H9 (cell line): ENCODE measurements at regions not wholly inside any gene's neighbourhood (a gene's known extent, or its start where the extent isn't known, plus 50 kb on each side); places are given as distances from the start of the nearest gene placed in this dataset.

Experiments
- DNase-seq: peaks from one replicate; pipeline ENCODE4 v3.0.0-alpha.2; 2017
- H2AFZ ChIP-seq: one replicate; pipeline ENCODE4 v1.6.1; 2013; ENCODE audit warnings: mild to moderate bottlenecking, low read length, control low read depth, moderate library complexity
- H2AK5ac ChIP-seq: 2 replicates; pipeline ENCODE4 v1.6.1; 2013; ENCODE audit warnings: low read length, control low read depth, mixed read lengths; ENCODE audit not compliant: insufficient read length
- H2BK120ac ChIP-seq: one replicate; pipeline ENCODE4 v1.6.1; 2013; ENCODE audit warnings: low read depth, mild to moderate bottlenecking, low read length, control low read depth, inconsistent platforms; ENCODE audit not compliant: poor library complexity, severe bottlenecking
- H2BK12ac ChIP-seq: 2 replicates; pipeline ENCODE4 v1.6.1; 2013; ENCODE audit warnings: low read length, control low read depth, mixed read lengths, low read depth; ENCODE audit not compliant: insufficient read length
- H2BK15ac ChIP-seq: 2 replicates; pipeline ENCODE4 v1.6.1; 2013; ENCODE audit warnings: low read depth, low read length, control low read depth
- H2BK20ac ChIP-seq: one replicate; pipeline ENCODE4 v1.6.1; 2013; ENCODE audit warnings: low read depth, mild to moderate bottlenecking, low read length, control low read depth, inconsistent platforms; ENCODE audit not compliant: poor library complexity, severe bottlenecking
- H2BK5ac ChIP-seq: 2 replicates; pipeline ENCODE4 v1.6.1; 2013; ENCODE audit warnings: low read length, control low read depth, mixed read lengths; ENCODE audit not compliant: insufficient read length
- H3K14ac ChIP-seq: 2 replicates; pipeline ENCODE4 v1.6.1; 2013; ENCODE audit warnings: low read length, control low read depth; ENCODE audit not compliant: insufficient read depth
- H3K18ac ChIP-seq: 2 replicates; pipeline ENCODE4 v1.6.1; 2013; ENCODE audit warnings: low read depth, mild to moderate bottlenecking, mixed read lengths, low read length, control low read depth; ENCODE audit not compliant: insufficient read length
- H3K23ac ChIP-seq: 2 replicates; pipeline ENCODE4 v1.6.1; 2013; ENCODE audit warnings: low read length, control low read depth, mixed read lengths, low read depth; ENCODE audit not compliant: insufficient read length
- H3K23me2 ChIP-seq: 2 replicates; pipeline ENCODE4 v1.6.1; 2013; ENCODE audit warnings: low read depth, mild to moderate bottlenecking, mixed read lengths, low read length, control low read depth; ENCODE audit not compliant: insufficient read length, poor library complexity, severe bottlenecking
- H3K27ac ChIP-seq: 2 replicates; pipeline ENCODE4 v1.5.1; 2013; ENCODE audit warnings: low read length, control low read depth, mixed read lengths, low read depth; ENCODE audit not compliant: insufficient read length
- H3K27me3 ChIP-seq: 2 replicates; pipeline ENCODE4 v1.6.1; 2013; ENCODE audit warnings: low read length, control low read depth, inconsistent platforms; ENCODE audit not compliant: insufficient read depth
- H3K4ac ChIP-seq: 2 replicates; pipeline ENCODE4 v1.6.1; 2013; ENCODE audit warnings: low read depth, mild to moderate bottlenecking, control low read depth, inconsistent platforms, low read length, moderate library complexity
- H3K4me1 ChIP-seq: 2 replicates; pipeline ENCODE4 v1.6.1; 2013; ENCODE audit warnings: low read length, control low read depth, inconsistent platforms; ENCODE audit not compliant: insufficient read depth
- H3K4me2 ChIP-seq: 2 replicates; pipeline ENCODE4 v1.6.1; 2013; ENCODE audit warnings: low read length, control low read depth, mixed read lengths; ENCODE audit not compliant: insufficient read length, insufficient read depth
- H3K56ac ChIP-seq: 2 replicates; pipeline ENCODE4 v1.6.1; 2013; ENCODE audit warnings: low read depth, mild to moderate bottlenecking, mixed read lengths, low read length, control low read depth; ENCODE audit not compliant: insufficient read length
- H3K79me1 ChIP-seq: 2 replicates; pipeline ENCODE4 v1.6.1; 2013; ENCODE audit warnings: low read depth, mild to moderate bottlenecking, moderate library complexity, low read length, control low read depth, inconsistent platforms; ENCODE audit not compliant: insufficient read depth, poor library complexity, severe bottlenecking
- H3K79me2 ChIP-seq: 2 replicates; pipeline ENCODE4 v1.6.1; 2013; ENCODE audit warnings: low read length, control low read depth, inconsistent platforms; ENCODE audit not compliant: insufficient read depth
- H3K9ac ChIP-seq: 2 replicates; pipeline ENCODE4 v1.6.1; 2013; ENCODE audit warnings: low read length, control low read depth, mixed read lengths; ENCODE audit not compliant: insufficient read length; ENCODE audit errors: extremely low read depth
- H3K9me3 ChIP-seq: one replicate; pipeline ENCODE4 v1.6.1; 2013; ENCODE audit warnings: low read depth, low read length, inconsistent platforms; ENCODE audit not compliant: control insufficient read depth
- H3T11ph ChIP-seq: one replicate; pipeline ENCODE4 v1.6.1; 2013; ENCODE audit warnings: mild to moderate bottlenecking, low read length, control low read depth, inconsistent platforms
- H4K20me1 ChIP-seq: one replicate; pipeline ENCODE4 v1.6.1; 2013; ENCODE audit not compliant: control insufficient read depth, insufficient read length, insufficient read depth
- H4K5ac ChIP-seq: 2 replicates; pipeline ENCODE4 v1.6.1; 2013; ENCODE audit warnings: low read depth, mild to moderate bottlenecking, mixed read lengths, low read length, control low read depth; ENCODE audit not compliant: insufficient read length
- H4K8ac ChIP-seq: replicated peaks from 2 replicates; pipeline ENCODE4 v1.6.1; 2013; ENCODE audit warnings: low read length, control low read depth, mixed read lengths, low read depth; ENCODE audit not compliant: insufficient read length
- H4K91ac ChIP-seq: 2 replicates; pipeline ENCODE4 v1.6.1; 2013; ENCODE audit warnings: low read depth, mild to moderate bottlenecking, moderate library complexity, mixed read lengths, low read length, control low read depth; ENCODE audit not compliant: insufficient read length
- H3K27ac Mint-ChIP-seq, 3 experiments: 2 replicates in 2 of 3; 3 replicates in 1 of 3; pipeline ENCODE4 v1.8.0; 2020 to 2021; ENCODE audit warnings: mixed read lengths in 3 of 3, mild to moderate bottlenecking in 1 of 3, moderate library complexity in 1 of 3
- H3K27me3 Mint-ChIP-seq: 2 replicates; pipeline ENCODE4 v1.8.0; 2021; ENCODE audit warnings: low read depth, mild to moderate bottlenecking, moderate library complexity, mixed read lengths
- H3K36me3 Mint-ChIP-seq, 3 experiments: 2 replicates in 2 of 3; 3 replicates in 1 of 3; pipeline ENCODE4 v1.8.0; 2020 to 2021; ENCODE audit warnings: low read depth in 3 of 3, mixed read lengths in 3 of 3; ENCODE audit not compliant: insufficient read depth in 1 of 3
- H3K4me1 Mint-ChIP-seq, 2 experiments: 2 replicates each; pipeline ENCODE4 v1.8.0; 2020; ENCODE audit warnings: mixed read lengths in 2 of 2
- H3K4me3 Mint-ChIP-seq, 2 experiments: 2 replicates in 1 of 2; 3 replicates in 1 of 2; pipeline ENCODE4 v1.8.0; 2020 to 2021; ENCODE audit warnings: mild to moderate bottlenecking in 2 of 2, mixed read lengths in 2 of 2, moderate library complexity in 1 of 2
- H3K9me3 Mint-ChIP-seq, 2 experiments: 2 replicates in 1 of 2; 3 replicates in 1 of 2; pipeline ENCODE4 v1.8.0; 2020; ENCODE audit warnings: mild to moderate bottlenecking in 2 of 2, mixed read lengths in 2 of 2, moderate library complexity in 1 of 2
- CTCF ChIP-seq: fragments of 200-600 bp; sonication (generic); conservative IDR thresholded peaks from 3 replicates; pipeline ENCODE4 v1.8.0; 2021; ENCODE audit warnings: antibody characterized with exemption, mild to moderate bottlenecking

GRCh38 chr10:83310688-83311087 is 828.6 kb upstream of the GHITM start:
- H3K23me2 ChIP-seq, result no peaks in the 10 kb centered on the region
- no peak overlapping the region for H2AK5ac ChIP-seq
- peaks cover 0 to 2% (median 0%) of the 10 kb centered on the region in 3 experiments; a peak in 1 of 7 replicates for H3K36me3 Mint-ChIP-seq

More at GRCh38 chr10:83310688-83311087, 828.6 kb upstream of the GHITM start:
- Histone ChIP-seq H3K23ac (no peak overlapping the region), H2BK12ac (no peak overlapping the region), H4K8ac (no peak overlapping the region), H3K79me2 (no peaks in the 10 kb centered on the region), H4K91ac (no peak overlapping the region), H3K4me2 (no peak overlapping the region), H3K4me1 (no peaks in the 10 kb centered on the region), H4K20me1 (no peaks in the 10 kb centered on the region), H3K27me3 (no peaks in the 10 kb centered on the region), H3K4ac (no peak overlapping the region), H2BK5ac (no peak overlapping the region), H2AFZ (no peak overlapping the region), H4K5ac (no peak overlapping the region), H3K18ac (no peak overlapping the region), H3K27ac (no peak overlapping the region), H3T11ph (no peak overlapping the region), H3K79me1 (no peaks in the 10 kb centered on the region), H3K14ac (no peak overlapping the region), H2BK20ac (no peak overlapping the region), H2BK120ac (no peak overlapping the region), H3K9ac (no peak overlapping the region), H2BK15ac (no peak overlapping the region), H3K56ac (no peak overlapping the region), H3K9me3 (no peaks in the 10 kb centered on the region)
- peak; percentile 45; the same call in 2 of the 3 replicates for TF ChIP-seq CTCF
- no peak overlapping the region for H3K27ac Mint-ChIP-seq
- H3K9me3 Mint-ChIP-seq, result peaks cover 0 to 3% of the 10 kb centered on the region in 2 experiments; a peak in 1 of 5 replicates
- no peaks in the 10 kb centered on the region for H3K4me1 Mint-ChIP-seq
- DNase-seq, result no peak
- no peak overlapping the region for H3K4me3 Mint-ChIP-seq
- no peaks in the 10 kb centered on the region; the same call in 1 of the 2 replicates for H3K27me3 Mint-ChIP-seq
